ENCODE measurements at regions not wholly inside any gene's neighbourhood (a gene's known extent, or its start where the extent isn't known, plus 50 kb on each side); places are given as distances from the start of the nearest gene placed in this dataset.

DNA sequence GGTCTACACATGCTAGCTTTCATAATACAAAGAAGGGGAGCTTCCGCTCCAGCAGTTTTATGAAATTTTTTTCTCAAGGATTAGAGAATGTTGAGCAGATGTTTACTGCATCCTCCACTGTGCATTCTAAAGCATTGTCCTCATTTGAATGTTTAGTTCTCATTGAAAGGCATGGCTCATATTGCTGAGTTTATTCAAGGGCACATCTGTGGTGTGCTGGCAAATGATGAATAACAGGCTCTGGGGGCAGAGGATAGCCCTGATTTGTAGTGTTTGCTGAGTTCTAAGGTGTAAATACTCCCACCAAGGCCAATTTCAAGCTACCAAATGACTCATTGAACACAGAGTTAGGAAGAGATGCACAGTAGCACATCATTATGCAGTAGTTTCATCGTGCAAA, 303.2 kb upstream of the FAM78B start:
- Histone ChIP-seq H3K27ac (ENCODE audit: extremely low read length, insufficient read depth, low read length) (no peak overlapping the region), H3K27me3 (ENCODE audit: control insufficient read depth in 1 of 2, insufficient read depth in 2 of 2, low read length in 2 of 2) (no peaks in the 10 kb centered on the region), H4K20me1 (ENCODE audit: insufficient read depth, low read length) (no peaks in the 10 kb centered on the region), H3K4me2 (ENCODE audit: low read depth, low read length) (no peak overlapping the region), H3K4me1 (ENCODE audit: insufficient read depth, low read length) (no peaks in the 10 kb centered on the region), H3K36me3 (replicated peaks in 1 of 2; ENCODE audit: control insufficient read depth in 1 of 2, insufficient read depth in 2 of 2, low read length in 2 of 2) (no peaks in the 10 kb centered on the region), H2AFZ (ENCODE audit: low read length) (no peak overlapping the region), H3K9me3 (ENCODE audit: low read length) (no peaks in the 10 kb centered on the region), H3K4me3 (replicated peaks in 1 of 3; ENCODE audit: insufficient read depth in 1 of 3, low read depth in 2 of 3, low read length in 3 of 3) (no peak overlapping the region), H3K9ac (ENCODE audit: insufficient read depth, low read depth, low read length) (no peak overlapping the region), H3K79me2 (ENCODE audit: insufficient read depth, low read length) (no peaks in the 10 kb centered on the region)
- WGBS (ENCODE audit: low lambda C conversion rate): 48% methylated on average over 2 of the region's 2 CpGs
- intact Hi-C loops (cut with micrococcal nuclease; ENCODE audit: unreplicated experiment): no loop called here
- FAIRE-seq (no peak), DNase-seq (ENCODE audit: low spot score) (no peak), ATAC-seq (no peak)
- CTCF ChIA-PET (ENCODE audit: low intra/inter-chr PET ratio, low total read pairs): no interaction called here
- TF ChIP-seq GATA4 (IDR thresholded peaks at IDR 0.05; ENCODE audit: borderline replicate concordance, low read depth) (no peak), ZNF775 (CRISPR knock-in tag; IDR thresholded peaks at IDR 0.05; ENCODE audit: borderline replicate concordance) (no peak), ZFP1 (CRISPR knock-in tag; IDR thresholded peaks at IDR 0.05) (no peak), GABPA (IDR thresholded peaks at IDR 0.05; ENCODE audit: low read depth, low read length) (no peak), GABPA (CRISPR knock-in tag; IDR thresholded peaks at IDR 0.05; ENCODE audit: low read depth) (no peak), SMYD3 (CRISPR knock-in tag; IDR thresholded peaks at IDR 0.05) (no peak), KLF15 (CRISPR knock-in tag; IDR thresholded peaks at IDR 0.05; ENCODE audit: borderline replicate concordance) (no peak), KLF9 (CRISPR knock-in tag; IDR thresholded peaks at IDR 0.05; ENCODE audit: low read depth) (no peak), HES4 (CRISPR knock-in tag; IDR thresholded peaks at IDR 0.05; ENCODE audit: borderline replicate concordance) (no peak)
- TF ChIP-seq, protein P1, sequence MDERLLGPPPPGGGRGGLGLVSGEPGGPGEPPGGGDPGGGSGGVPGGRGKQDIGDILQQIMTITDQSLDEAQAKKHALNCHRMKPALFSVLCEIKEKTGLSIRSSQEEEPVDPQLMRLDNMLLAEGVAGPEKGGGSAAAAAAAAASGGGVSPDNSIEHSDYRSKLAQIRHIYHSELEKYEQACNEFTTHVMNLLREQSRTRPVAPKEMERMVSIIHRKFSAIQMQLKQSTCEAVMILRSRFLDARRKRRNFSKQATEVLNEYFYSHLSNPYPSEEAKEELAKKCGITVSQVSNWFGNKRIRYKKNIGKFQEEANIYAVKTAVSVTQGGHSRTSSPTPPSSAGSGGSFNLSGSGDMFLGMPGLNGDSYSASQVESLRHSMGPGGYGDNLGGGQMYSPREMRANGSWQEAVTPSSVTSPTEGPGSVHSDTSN (CRISPR knock-in tag; IDR thresholded peaks at IDR 0.05): no peak
- TF ChIP-seq, protein P2, sequence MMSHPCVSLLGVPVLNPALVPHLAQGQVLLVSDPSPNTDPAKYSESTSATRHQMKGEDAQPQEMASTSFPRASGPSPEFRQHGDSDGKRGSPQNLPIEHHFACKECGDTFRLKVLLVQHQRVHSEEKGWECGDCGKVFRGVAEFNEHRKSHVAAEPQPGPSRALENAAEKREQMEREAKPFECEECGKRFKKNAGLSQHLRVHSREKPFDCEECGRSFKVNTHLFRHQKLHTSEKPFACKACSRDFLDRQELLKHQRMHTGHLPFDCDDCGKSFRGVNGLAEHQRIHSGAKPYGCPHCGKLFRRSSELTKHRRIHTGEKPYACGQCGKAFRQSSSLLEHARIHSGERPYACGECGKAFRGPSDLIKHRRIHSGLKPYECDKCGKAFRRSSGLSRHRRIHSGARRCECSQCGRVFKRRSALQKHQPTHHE (CRISPR knock-in tag; IDR thresholded peaks at IDR 0.05; ENCODE audit: borderline replicate concordance): no peak
- POLR2A ChIA-PET: no interaction called here
- in situ Hi-C loops (cut with HindIII; ENCODE audit: extremely low pct_ligation_motif_present, low pct_unique_long_range_greater_than_20kb): no loop called here
- no TSS peak for BruUV-seq (replicated peaks)

Measured in HepG2 (cell line).